RCC 7860 (cell line): ENCODE measurements at regions not wholly inside any gene's neighbourhood (a gene's known extent, or its start where the extent isn't known, plus 50 kb on each side); places are given as distances from the start of the nearest gene placed in this dataset.

Experiments used
- DNase-seq: peaks from one replicate; pipeline ENCODE4 v3.0.0-alpha.2; 2015; ENCODE audit warnings: low spot score
- FAIRE-seq: peaks from 2 replicates; lab custom pipeline; 2012; peaks lifted over from hg19 to GRCh38; lab: Jason Lieb, UNC

DNA sequence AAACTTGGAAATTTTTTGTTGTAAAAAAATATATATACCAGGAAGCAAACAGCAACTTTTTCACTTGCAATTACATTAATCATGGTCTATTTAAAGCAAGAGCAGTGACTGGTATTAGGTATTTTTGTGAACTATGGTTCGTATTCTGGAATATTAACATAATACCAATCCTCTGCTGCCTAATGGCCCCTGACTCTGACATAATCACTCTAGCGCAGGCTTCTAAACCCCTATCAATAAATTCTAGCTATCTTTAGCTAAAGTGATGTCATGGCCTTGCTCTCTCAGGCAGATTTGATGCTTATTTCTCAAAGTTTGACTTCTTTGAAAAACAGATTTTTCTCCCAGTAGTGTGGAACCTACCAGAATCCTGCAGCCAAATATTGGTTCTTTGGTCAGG is 808.3 kb downstream of the VGLL3 start:
- FAIRE-seq (no peak), DNase-seq (no peak)

DNA sequence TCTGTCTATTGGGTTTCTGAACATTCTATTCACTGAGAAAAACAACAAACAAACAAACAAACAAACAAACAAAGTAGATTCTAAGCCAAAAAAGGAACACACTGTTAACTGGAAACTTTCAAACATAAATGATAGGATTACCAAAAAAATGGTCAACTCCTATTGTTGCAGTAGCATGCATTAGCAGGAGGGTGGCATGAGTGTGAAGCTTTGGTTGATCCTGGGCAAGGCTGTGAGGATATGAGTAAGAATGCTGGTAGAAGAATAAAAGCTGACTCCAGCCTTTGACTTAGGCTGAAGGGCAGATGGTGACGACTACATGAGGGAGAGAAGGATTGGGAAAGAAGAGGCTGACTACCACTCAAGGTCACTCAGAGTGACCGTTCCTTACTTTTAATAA is 810.3 kb downstream of the VGLL3 start:
- FAIRE-seq (no peak), DNase-seq (no peak)

DNA sequence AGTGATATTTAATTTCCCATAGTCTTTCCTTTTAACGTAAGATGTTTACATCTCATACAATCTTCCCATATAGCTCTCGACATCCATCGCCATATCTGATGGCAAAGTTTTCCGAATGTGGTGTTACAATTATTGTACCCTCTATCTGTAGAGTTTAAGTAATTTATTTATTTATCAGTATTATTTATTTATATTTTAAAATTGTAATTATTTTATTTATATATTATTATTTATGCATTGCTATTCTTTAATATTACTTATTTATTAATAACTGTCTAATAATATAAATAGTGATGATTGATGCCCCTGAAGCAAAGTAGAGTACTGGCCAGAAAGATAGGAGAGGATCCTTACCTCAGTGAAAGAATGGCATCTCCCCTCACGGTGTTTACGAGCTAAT is 812.9 kb downstream of the VGLL3 start:
- FAIRE-seq: no peak
- no peak for DNase-seq

DNA sequence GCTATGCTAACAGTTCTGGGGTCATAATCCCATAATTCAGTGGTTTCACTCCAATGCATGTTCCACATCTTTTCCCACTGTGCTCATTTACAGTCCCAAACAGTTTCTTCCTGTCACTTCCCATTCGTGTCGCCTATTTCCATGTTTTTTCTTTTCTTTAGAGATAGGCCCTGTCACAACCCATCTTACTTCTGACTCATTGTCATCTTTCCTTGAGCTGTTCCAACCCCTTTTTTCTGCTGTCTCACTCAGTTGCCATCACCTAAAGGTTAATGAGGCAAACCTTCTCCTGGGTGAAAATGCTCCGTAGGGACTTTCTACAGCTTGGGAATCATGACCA is 814.5 kb downstream of the VGLL3 start:
- DNase-seq (no peak), FAIRE-seq (no peak)

DNA sequence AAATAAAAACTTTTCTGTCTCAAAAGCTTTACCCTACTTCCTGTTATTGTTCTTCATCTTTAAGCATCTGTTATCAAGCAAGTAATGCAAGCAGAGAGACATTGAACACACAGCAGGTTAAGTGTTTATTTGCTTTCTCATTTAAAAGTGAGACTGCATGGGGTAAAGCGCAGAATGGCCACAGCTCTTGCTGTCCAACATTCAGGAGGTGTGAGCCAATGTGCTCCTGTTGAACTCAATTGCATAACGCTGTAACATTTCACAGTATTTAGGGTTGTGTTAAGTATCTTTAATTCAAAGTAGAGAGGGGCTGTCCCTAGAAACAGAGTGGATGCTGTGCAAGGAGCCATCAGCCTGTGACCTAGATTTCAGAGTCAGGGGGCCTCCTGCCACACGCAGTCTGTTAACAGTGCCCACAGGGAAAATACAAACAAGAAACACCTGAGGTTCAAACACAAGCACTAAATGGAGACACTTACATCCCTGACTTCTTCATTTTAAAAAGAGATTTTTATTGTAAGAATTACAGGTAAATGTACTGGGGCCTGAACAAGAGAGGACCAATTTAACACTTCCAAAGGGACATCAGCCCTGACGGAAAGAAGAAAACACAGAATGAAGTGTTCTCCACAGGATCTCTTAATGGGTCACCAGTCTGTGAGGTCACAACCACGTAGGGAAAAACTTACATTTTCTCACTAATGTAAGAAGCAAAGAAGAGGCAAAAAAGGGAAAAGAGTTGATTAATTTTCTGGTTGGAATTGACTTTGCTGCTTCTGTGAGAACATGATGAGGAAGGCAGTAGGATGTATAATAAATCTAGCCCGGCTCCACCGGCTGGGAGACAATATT is 815.1 kb downstream of the VGLL3 start:
- no peak for FAIRE-seq
- DNase-seq: no peak

DNA sequence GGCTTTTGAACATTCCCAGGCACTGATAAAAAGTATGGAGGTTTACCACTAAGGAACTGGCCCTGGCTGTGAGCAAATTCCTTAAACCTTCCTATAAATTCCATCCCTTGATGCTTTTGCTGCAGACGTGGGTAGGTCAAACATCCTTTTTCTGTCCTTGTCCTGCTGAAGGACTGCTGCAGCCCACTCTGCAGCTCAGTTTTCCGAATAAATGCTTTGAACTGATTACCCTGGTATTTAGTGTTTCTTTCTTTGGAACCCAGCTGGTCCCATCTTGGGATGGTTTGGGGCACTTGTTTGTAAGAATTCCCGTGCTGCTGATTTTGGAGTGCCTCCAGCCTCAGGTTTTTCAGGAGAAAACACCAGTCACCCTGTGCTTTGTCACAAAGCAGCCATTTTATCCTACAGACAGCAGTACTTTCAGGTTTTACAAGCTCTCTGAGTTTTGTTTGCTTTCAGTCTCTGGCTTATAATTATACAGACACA is 815.9 kb downstream of the VGLL3 start:
- FAIRE-seq: no peak

DNA sequence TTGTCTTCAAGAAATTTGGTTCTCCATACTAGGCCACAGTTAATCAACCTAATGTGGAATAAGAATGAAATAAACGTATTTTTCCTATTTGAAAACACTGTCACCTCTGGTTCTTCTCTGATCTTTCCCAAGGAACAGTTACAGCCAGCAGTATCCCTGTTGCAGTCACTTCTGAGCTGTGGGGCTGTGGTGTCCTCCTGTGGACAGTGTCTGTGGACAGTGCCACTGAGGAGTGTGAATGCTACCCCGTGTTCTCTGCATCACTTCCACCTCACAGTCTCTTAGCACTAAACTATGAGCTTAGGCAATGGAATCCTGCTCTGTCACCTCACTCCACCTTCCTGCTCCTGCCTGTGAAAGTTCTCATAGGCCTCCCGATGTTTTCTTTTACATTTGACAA is 817.5 kb downstream of the VGLL3 start:
- FAIRE-seq (no peak), DNase-seq (no peak)

More for the DNA sequence above, 815.9 kb downstream of the VGLL3 start:
- no peak for DNase-seq

DNA sequence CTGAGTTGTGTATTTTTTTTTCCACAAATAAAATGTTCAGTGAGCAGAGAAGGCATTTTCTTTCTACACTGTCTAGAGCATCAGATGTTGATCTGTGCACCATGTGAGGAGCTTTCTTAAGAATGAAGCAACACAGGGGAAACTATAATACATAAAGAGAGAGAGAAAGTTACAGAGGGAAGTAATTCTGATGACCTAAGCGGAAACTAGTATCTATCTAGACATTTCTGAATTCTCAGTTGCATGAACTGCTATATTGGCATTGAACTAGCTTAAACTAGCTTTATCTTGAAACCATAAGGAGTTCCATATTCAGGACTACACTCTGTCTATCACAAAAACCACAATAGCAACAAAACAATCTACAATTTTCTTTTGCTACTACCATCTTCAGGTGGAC is 822.4 kb downstream of the VGLL3 start:
- DNase-seq (no peak), FAIRE-seq (no peak)

DNA sequence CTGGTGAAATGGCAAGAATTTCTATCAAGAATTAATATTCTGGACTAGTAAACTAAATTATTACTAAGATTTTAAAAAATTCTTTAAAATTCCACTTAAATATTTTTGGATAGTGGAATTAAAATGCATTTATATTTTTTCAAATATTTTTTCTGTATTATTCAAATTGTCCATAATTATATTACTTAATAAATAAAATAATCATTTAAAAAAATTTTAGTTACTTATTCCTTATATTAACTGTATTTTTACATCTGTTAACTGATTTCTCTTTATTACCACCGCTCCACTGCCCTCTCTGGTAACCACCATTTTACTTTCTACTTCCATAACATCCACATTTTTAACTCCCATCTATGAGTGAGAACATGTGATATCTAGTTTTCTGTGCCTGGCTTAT is 828.4 kb downstream of the VGLL3 start:
- no peak for DNase-seq
- FAIRE-seq: no peak

DNA sequence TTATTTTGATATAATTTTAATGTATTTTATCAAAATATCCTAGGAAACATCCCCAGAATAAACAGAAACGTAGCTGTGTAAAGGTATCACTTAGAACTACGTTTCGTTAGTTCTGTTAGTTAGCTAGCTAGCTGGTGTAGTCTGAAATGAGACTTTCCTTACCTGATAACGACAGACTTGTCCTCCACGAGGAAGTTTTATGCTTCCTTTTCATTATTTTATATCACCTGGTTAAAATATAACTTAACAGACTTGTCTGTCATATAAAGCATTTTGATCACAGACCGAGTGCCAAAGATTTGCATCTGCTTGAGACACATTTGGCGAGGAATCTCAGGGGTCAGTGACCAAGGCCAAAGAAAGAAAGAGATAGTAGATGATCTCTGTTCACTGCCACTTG is 829.5 kb downstream of the VGLL3 start:
- no peak for DNase-seq
- no peak for FAIRE-seq

DNA sequence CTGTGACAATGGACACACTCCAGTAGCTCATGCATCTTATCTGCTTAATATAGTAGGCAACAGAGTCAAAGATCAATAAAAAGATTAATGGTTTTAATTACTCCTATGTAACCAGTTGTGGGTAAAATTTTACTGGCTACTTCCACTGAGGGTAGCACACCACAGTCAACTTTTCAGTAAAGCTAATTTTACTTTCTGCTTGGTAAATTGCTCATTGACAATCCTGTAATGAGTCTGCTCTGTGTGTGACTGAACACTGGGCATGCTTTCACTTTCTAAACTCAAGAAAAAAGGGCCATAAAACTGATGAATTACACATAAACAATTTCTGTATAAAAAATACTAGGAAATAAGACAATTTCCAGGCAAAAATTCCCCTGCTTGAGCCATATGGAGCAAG is 838.3 kb downstream of the VGLL3 start:
- FAIRE-seq (no peak), DNase-seq (no peak)

DNA sequence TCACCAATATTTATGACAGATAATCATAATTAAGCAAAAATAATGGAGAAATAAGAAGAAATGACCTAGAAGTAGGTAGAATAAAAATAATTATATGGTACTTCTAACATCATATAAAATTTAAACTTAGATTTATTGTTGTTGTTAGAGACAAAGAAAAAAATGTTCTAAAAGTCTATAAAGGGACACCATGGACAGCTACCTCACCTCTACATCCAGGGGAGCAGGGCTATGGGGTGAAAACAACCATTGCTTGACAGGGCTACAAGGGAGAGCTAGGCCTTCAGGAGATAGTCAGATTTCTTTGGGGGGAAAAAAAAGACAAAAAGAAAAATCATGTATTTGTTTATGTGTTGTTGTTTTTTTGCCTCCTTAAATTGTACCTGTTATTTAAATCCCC is 841.9 kb downstream of the VGLL3 start:
- no peak for DNase-seq
- FAIRE-seq: no peak

DNA sequence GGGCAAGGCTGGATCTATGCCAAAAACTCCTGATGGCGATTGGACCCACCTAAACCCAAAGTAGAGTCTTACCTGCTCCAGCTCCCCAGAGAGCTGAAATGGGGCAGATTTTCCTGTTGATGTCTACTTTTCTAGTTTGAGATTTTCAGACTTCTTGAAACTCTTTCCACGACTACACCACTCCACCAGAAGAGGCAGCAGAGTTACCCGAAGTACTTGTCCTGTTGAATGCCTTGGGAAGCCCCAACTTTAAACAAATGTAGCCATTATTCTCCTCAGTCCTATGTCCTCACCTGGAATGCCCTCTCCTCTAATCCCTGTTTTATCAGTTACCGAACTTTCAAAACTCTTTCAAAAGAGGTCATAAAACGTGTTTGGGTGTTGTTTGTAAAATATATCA is 843.8 kb downstream of the VGLL3 start:
- no peak for DNase-seq
- no peak for FAIRE-seq

DNA sequence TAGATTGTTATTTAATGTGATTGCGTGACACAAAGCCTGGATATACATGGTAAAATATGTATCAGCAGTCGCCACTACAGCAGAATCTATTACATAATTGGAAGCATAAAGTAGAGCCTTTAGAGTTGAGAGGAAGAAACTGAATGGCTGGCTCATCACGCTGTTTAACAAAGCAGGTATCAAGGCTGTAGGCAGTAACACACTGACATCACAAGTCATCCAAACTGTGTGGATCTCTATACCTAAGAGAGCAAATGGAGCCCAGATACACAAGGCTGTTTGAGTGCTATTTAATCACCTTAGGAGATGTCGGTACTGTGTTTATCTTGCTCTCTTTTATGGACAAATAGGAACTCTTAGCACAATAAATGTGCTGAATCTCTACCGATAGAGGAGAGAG is 864.4 kb downstream of the VGLL3 start:
- FAIRE-seq: no peak
- no peak for DNase-seq
